ENCODE measurements at regions not wholly inside any gene's neighbourhood (a gene's known extent, or its start where the extent isn't known, plus 50 kb on each side); places are given as distances from the start of the nearest gene placed in this dataset.

- DNase-seq (ENCODE audit: low read depth in 2 of 2): no peak
These were observed 179.4 kb downstream of the SNAPC1 start for GRCh38 chr14:61941421-61942150.

GRCh38 chr14:61948376-61948775 lies 186.2 kb downstream of the SNAPC1 start:
- DNase-seq (ENCODE audit: low read depth in 2 of 2): no peak

GRCh38 chr14:61950340-61950739 lies 188.1 kb downstream of the SNAPC1 start:
- DNase-seq (ENCODE audit: low read depth in 2 of 2): no peak

GRCh38 chr14:61953602-61954001 lies 191.4 kb downstream of the SNAPC1 start:
- DNase-seq (ENCODE audit: low read depth in 2 of 2): no peak

- no peak for DNase-seq (ENCODE audit: low read depth in 2 of 2)
These were observed 192.1 kb downstream of the SNAPC1 start for GRCh38 chr14:61954306-61954705.

GRCh38 chr14:61956517-61956916 lies 194.3 kb downstream of the SNAPC1 start:
- DNase-seq (ENCODE audit: low read depth in 2 of 2): no peak

GRCh38 chr14:61959348-61959747 lies 197.1 kb downstream of the SNAPC1 start:
- DNase-seq (ENCODE audit: low read depth in 2 of 2): no peak

- no peak for DNase-seq (ENCODE audit: low read depth in 2 of 2)
These were observed 199.1 kb downstream of the SNAPC1 start for GRCh38 chr14:61961369-61961768.

GRCh38 chr14:61963926-61964325 lies 201.7 kb downstream of the SNAPC1 start:
- no peak for DNase-seq (ENCODE audit: low read depth in 2 of 2)

- DNase-seq (ENCODE audit: low read depth in 2 of 2): no peak
These were observed 203.0 kb downstream of the SNAPC1 start for GRCh38 chr14:61965030-61965745.

- no peak for DNase-seq (ENCODE audit: low read depth in 2 of 2)
These were observed 206.0 kb downstream of the SNAPC1 start for GRCh38 chr14:61968207-61968606.

- DNase-seq (ENCODE audit: low read depth in 2 of 2): no peak
These were observed 210.5 kb downstream of the SNAPC1 start for GRCh38 chr14:61972711-61973110.

- DNase-seq (ENCODE audit: low read depth in 2 of 2): no peak
These were observed 211.8 kb downstream of the SNAPC1 start for GRCh38 chr14:61973981-61974380.

GRCh38 chr14:61977217-61977616 lies 215.0 kb downstream of the SNAPC1 start:
- no peak for DNase-seq (ENCODE audit: low read depth in 2 of 2)

- no peak for DNase-seq (ENCODE audit: low read depth in 2 of 2)
These were observed 226.0 kb downstream of the SNAPC1 start for GRCh38 chr14:61988240-61988639.

- DNase-seq (ENCODE audit: low read depth in 2 of 2): no peak
These were observed 229.9 kb downstream of the SNAPC1 start for GRCh38 chr14:61992139-61992538.

- no peak for DNase-seq (ENCODE audit: low read depth in 2 of 2)
These were observed 230.7 kb downstream of the SNAPC1 start for GRCh38 chr14:61992926-61993325.

- no peak for DNase-seq (ENCODE audit: low read depth in 2 of 2)
These were observed 232.4 kb downstream of the SNAPC1 start for GRCh38 chr14:61994589-61994988.

- DNase-seq (ENCODE audit: low read depth in 2 of 2): no peak
These were observed 234.5 kb downstream of the SNAPC1 start for GRCh38 chr14:61996753-61997152.

- no peak for DNase-seq (ENCODE audit: low read depth in 2 of 2)
These were observed 234.9 kb downstream of the SNAPC1 start for GRCh38 chr14:61997161-61997560.

GRCh38 chr14:62001963-62002362 lies 239.7 kb downstream of the SNAPC1 start:
- DNase-seq (ENCODE audit: low read depth in 2 of 2): no peak

GRCh38 chr14:62002642-62003041 lies 240.4 kb downstream of the SNAPC1 start:
- no peak for DNase-seq (ENCODE audit: low read depth in 2 of 2)

- DNase-seq (ENCODE audit: low read depth in 2 of 2): no peak
These were observed 241.5 kb downstream of the SNAPC1 start for GRCh38 chr14:62003701-62004100.
